HG03280 (cell line): ENCODE measurements at regions not wholly inside any gene's neighbourhood (a gene's known extent, or its start where the extent isn't known, plus 50 kb on each side); places are given as distances from the start of the nearest gene placed in this dataset.
"Not testable (repeated sequence)": the region's sequence is repeated elsewhere in the genome, so short reads cannot be mapped to it uniquely, and the experiment has no call there.

Experiments used
- ATAC-seq: cut with Tn5 transposase; IDR thresholded peaks from one replicate; pipeline ENCODE4 v1.9.1; 2021; ENCODE audit warnings: mild to moderate bottlenecking, moderate library complexity; ENCODE audit not compliant: unreplicated experiment

- not testable (repeated sequence) for ATAC-seq
Measured at GRCh38 chr17:45554479-45554878, 64.0 kb upstream of the PLEKHM1 start.

DNA sequence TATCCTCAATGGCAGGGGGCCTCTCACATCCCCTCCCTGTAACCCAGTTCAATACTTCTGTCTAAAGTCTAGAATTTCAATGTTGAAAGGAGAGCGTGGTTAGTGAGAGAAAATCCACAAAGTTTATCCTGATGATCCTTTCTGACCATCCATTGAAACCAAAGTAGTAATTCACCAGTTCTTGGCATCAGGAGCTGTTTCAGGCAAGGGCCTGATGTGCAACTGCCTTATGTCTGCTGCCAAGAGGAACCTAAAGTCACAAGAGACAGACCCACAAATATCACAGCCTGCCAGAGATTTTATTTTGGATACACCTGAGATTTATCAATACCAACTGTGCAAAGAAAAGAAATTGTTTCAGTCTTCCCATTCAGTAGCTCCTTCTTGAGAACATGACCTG lies 68.3 kb upstream of the PLEKHM1 start:
- ATAC-seq = not testable (repeated sequence)

DNA sequence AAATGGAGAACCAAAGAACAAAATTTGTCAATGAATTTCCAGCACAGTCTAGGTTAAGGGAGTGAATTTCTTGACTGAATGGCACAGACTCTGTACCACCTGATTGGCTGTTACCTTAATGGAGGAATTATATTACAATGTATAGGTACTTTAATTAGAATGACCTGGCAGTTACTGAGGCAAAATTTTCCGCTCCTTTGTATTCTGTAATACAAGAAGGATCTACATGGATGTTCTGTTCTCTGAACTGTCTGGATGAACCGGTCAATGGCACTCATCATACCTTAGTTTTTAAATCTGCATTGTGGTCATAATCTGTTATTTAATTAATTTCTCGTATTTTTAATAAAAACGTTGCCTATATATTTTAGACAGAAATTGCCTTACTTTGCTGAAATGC lies 72.3 kb upstream of the PLEKHM1 start:
- ATAC-seq = not testable (repeated sequence)

- ATAC-seq = not testable (repeated sequence)
Measured at GRCh38 chr17:45563283-45563682, 72.8 kb upstream of the PLEKHM1 start.

DNA sequence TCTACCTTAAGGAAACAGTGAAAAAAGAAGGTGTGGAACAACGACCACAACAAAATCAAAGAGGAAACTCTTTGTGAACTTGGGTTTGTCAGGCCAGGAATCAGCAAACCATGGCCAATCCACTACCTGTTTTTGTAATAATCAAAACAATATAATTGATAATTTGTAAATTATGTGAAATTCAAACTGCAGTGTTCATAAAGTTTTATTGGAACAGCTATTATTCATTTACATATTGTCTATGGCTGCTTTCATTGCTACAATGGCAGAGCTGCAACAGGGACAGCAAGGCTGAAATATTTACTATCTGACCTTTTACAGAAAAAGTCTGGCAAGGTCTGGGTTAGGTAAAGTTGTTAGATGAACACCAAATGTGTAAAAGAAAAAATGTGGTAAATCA lies 77.8 kb upstream of the PLEKHM1 start:
- ATAC-seq = not testable (repeated sequence)

DNA sequence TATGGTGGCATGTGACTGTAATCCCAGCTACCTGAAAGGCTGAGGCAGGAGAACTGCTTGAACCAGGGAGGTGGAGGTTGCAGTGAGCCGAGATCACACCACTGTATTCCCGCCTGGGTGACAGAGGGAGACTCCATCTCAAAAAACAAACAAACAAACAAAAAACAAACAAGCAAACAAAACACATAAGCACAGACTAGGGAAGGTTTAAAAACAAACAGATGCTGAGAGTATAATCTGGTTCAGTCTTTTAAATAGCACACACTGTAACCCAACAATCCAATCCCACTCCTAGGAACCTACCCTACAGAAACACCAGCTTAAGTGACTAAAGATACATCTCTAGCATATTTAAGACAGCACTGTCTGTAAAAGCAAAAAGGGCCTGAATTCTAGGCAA lies 82.8 kb upstream of the PLEKHM1 start:
- not testable (repeated sequence) for ATAC-seq

DNA sequence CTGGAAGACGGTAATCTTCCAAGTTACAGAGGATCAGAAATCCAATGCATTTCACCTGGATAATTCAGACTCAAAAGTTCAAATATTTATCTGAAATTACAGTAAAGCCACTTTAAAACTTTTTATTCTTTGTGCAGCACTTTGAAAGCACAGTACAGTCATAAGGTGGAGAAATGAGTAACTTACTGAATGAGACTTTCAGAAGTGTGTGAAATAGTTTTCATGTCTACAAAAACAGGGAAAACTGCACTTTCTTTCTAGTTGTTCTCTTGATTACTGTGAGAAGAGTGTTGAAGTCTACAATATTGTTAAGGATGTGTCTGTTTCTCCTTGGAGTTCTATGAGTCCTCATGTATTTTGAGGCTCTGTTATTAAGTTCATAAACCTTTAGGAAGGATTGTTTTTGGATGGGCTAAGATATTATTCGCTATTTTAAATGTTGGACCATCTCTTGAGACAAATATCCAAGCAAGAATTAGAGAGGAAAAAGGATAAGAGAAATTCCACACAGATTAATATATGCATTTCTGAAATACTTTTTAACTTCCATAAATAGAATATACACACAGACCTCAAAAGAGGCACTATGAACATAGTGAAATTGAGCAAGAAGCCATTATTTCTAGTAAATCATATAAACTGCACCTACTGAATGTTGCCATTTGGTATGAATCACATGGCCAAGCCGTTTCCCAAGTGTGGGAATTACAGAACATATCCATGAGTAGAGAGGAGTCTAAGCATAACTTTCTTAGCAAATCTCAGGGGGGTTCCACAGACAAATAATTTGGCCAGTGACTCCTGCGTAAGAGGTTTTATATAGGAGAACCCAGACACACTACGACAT lies 83.6 kb upstream of the PLEKHM1 start:
- no peak for ATAC-seq

GRCh38 chr17:45575126-45575885 lies 84.8 kb upstream of the PLEKHM1 start:
- ATAC-seq = no peak

GRCh38 chr17:45576527-45577307 lies 86.2 kb upstream of the PLEKHM1 start:
- ATAC-seq = not testable (repeated sequence)

DNA sequence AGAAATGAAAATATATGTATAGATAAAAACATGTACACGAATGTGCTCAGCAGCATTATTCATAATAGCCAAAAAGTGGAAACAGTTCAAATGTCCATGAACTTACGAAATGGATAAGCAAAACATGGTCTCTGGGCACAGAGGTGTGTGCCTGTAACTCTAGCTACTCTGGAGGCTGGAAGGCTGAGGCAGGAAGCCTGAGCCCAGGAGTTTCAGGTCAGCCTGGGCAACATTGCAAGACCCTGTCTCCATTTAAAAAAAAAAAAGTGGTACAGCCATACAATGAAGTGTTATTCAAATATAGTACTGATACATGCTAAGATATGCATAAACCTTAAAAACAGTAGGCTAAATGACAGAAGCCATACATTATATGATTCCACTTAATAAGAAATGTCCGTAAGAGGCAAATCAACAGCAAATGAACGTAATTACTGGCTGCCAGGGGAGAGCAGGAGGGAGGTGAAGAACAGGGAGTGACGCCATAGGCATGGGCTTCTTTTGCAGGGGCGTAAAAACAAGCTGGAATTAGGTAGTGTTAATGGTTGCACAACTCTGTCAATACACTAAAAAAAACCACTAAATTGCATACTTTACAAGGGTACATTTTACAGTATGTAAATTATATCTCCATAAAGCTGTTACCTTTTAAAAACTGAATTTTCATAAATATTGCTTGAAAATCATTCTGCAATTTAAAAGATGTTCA lies 87.2 kb upstream of the PLEKHM1 start:
- ATAC-seq = no peak

- no peak for ATAC-seq
Measured at GRCh38 chr17:45578516-45579455, 88.3 kb upstream of the PLEKHM1 start.

- no peak for ATAC-seq
Measured at GRCh38 chr17:45579529-45580495, 89.3 kb upstream of the PLEKHM1 start.

GRCh38 chr17:45580924-45581323 lies 90.4 kb upstream of the PLEKHM1 start:
- ATAC-seq = no peak

GRCh38 chr17:45581860-45582259 lies 91.3 kb upstream of the PLEKHM1 start:
- no peak for ATAC-seq

DNA sequence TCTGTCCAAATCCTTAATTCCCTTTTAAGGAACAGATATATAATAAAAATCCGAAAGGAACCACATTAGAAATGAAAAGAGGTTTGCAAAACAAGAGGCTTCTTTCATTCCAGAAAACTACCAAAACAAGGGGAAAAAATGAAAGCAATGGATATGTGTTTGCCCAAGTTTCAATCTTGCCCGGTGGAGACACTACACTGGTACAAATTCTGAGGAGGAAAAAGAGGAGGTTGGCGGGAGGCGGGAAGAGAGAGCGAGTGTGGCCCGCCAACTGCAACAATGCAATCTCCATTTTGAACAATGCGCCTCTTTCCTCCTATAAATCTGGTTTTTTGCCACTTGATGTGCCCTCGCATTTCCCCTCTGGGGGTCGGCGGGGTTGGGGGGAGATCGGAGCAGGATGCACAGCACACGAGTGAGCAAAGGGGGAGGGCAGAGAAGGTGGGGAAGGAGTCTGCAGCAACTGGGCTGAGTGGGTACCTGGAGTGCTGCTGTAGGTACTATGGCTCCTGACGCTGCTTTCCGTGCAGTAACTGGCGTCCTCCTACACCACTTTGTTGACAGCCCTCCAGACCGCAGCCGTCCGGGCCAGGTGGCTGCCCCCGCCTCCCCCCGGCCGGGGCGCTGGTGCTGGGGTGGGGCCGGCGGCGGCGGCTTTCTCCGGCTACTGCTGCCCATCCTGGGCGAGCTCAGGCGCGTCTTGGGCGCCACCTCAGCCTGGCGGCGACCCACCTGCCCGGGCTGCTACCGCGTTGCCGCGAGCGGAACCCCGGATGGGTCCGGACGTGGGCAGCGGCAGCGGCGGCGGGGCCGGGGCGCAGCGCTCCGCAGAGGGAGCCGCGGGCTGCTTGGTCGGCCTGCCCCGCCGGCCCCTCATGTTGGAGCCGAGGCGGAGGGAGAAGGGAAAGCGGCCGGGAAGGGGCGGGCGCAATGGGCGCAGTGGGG lies 93.8 kb upstream of the PLEKHM1 start:
- ATAC-seq = peak; percentile 58

DNA sequence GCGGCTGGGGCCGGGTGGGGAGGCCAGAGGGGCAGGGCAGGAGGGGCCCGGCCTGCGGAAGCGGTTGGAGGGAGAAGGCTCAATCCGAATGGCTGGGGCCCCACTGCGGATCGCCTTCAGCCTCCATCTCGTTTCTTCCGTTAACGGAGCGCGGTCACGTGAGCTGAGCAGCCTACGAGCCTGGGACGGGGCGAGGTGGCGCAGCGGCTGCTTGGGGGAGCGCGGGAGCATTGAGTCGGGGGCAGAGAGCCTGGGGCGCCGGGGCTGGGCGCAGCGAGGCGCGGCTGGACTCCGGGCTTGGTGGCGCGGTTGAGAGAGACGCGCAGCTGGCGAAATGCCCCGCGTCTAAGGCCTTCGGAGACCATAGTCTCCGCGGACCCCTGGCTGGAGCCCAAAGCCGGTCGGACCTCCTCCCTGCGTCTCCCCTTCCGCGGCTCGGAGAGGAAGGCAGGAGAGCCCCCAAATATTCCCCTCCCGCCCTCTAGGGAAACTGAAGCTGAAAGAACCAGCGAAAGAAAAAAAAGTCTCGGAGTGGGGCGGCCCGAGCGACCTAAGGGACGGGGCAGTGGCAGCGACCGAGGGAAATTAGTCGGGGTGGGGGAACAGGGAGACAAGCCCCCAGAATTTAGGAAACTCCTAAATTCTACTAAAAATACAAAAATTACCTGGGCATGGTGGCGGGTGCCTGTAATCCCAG lies 94.7 kb upstream of the PLEKHM1 start:
- peak; percentile 69 for ATAC-seq
